Ovary (tissue), 3 donors: ENCODE measurements at regions not wholly inside any gene's neighbourhood (a gene's known extent, or its start where the extent isn't known, plus 50 kb on each side); places are given as distances from the start of the nearest gene placed in this dataset.

Experiments
- EP300 ChIP-seq: sonication (generic); formaldehyde crosslinking; IDR thresholded peaks from one replicate; pipeline ENCODE4 v1.6.1; 2017; ENCODE audit warnings: antibody characterized with exemption
- POLR2A ChIP-seq: fragments of 450-650 bp; IDR thresholded peaks from one replicate; pipeline ENCODE4 v1.6.1; 2017; ENCODE audit warnings: antibody characterized with exemption, mild to moderate bottlenecking, moderate library complexity
- TF ChIP-seq, protein P1 (sequence below), 3 donors: fragments of 450-650 bp in 2 of 3; fragments of 200-600 bp in 1 of 3; IDR thresholded peaks; one replicate each; pipeline versions ENCODE4 v1.5.1 to v1.8.0; 2016 to 2022; ENCODE audit warnings: antibody characterized with exemption in 3 of 3, mild to moderate bottlenecking in 1 of 3
- donor health status: DM: no; HTN: no; CAD: no.

DNA sequence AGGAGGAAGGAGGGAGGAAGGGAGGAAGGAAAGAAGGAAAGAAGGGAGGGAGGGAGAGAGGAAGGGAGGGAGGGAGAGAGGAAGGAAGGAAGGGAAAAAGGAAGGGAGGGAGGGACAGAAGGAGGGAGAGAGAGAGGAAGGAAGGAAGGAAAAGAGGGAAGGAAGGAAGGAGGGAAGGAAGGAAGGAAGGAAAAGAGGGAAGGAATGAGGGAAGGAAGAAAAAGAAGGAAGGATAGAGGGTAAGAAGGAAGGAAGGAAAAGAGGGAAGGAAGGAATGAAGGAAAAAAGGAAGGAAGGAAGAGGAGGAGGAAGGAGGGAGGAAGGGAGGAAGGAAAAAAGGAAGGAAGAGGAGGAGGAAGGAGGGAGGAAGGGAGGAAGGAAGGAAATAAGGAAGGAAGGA, 796.8 kb downstream of the ARAP2 start:
- TF ChIP-seq, protein P1, sequence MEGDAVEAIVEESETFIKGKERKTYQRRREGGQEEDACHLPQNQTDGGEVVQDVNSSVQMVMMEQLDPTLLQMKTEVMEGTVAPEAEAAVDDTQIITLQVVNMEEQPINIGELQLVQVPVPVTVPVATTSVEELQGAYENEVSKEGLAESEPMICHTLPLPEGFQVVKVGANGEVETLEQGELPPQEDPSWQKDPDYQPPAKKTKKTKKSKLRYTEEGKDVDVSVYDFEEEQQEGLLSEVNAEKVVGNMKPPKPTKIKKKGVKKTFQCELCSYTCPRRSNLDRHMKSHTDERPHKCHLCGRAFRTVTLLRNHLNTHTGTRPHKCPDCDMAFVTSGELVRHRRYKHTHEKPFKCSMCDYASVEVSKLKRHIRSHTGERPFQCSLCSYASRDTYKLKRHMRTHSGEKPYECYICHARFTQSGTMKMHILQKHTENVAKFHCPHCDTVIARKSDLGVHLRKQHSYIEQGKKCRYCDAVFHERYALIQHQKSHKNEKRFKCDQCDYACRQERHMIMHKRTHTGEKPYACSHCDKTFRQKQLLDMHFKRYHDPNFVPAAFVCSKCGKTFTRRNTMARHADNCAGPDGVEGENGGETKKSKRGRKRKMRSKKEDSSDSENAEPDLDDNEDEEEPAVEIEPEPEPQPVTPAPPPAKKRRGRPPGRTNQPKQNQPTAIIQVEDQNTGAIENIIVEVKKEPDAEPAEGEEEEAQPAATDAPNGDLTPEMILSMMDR (IDR thresholded peaks at IDR 0.05), result no peak
- TF ChIP-seq POLR2A (no peak), EP300 (no peak)
